GM18907 (cell line): ENCODE measurements at regions not wholly inside any gene's neighbourhood (a gene's known extent, or its start where the extent isn't known, plus 50 kb on each side); places are given as distances from the start of the nearest gene placed in this dataset.

Experiments used
- ATAC-seq: cut with Tn5 transposase; IDR thresholded peaks from one replicate; pipeline ENCODE4 v1.9.1; 2021; ENCODE audit warnings: mild to moderate bottlenecking, moderate library complexity; ENCODE audit not compliant: unreplicated experiment

- no peak for ATAC-seq
These were observed 135.1 kb upstream of the SEL1L start for GRCh38 chr14:81668626-81669274.

GRCh38 chr14:81669308-81669707, 135.7 kb upstream of the SEL1L start:
- no peak for ATAC-seq

- no peak for ATAC-seq
These were observed 140.3 kb upstream of the SEL1L start for GRCh38 chr14:81673930-81674329.

DNA sequence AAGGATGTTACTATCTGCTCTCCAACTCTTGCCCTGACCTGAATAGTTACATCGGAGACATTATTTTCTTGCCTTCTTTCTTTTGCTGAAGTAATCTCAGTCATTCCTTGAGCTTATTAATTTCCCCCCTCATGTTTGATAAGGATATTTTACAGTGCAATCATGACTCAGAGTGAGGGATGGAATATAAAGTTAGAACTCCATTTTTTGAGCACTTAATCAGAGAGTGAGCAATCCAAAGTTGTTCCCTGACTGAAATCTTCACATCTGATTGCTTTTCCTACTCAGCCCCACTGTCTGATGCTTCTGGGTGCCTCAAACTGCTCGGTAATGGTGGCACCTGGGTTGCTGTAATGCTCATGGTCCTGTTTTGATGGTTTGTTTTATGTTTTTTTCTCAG, 142.7 kb upstream of the SEL1L start:
- no peak for ATAC-seq

DNA sequence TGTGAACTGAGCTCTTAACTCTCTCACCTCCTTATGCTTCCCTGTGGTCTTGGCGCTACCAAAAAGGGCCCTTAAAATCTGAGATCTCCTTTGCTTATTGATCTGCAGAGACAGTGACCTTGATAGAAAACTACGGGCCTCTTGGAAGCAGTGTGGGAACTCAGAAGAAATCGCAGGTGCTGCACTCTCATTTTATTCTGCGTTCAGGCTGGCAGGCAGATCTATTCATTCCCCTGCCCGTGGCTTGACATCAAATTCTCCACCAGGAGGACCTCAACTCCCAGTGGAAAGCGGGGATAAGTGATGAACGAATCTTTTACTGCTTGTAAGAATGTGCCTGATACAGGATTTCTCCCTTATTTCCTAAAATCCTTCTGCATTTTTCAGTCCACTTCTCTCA, 143.2 kb upstream of the SEL1L start:
- ATAC-seq = no peak

DNA sequence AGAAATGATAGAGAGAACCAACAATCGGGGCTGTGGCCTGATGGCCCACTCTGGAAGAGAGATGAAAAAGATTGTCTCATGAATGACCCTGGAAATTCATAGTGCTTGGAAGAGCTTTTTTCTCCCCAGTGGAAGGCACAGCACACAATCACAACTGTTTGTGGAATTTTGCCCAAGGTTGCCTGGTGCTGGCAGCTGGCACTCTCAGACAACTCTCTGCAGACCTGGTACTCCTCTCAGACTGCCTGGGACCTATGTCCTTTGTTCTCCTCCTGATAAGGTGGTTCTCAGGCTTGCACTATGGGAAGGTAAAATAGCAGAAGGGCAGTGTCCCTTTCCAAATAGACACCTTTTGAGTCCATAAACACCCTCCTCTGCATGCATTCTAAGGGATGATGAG, 144.1 kb upstream of the SEL1L start:
- ATAC-seq = no peak

DNA sequence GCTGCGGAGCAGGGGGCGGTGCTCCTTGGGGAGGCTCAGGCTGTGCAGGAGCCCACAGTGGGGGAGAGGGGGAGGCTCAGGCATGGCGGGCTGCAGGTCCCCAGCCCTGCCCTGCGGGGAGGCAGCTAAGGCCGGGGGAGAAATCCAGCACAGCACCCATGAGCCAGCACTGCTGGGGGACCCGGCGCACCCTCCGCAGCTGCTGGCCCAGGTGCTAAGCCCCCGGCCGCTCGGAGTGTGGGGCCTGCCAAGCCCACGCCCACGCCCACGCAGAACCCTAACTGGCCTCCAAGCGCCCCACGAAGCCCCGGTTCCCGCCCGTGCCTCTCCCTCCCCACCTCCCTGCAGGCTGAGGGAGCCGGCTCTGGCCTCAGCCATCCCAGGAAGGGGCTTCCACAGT, 145.6 kb upstream of the SEL1L start:
- no peak for ATAC-seq

DNA sequence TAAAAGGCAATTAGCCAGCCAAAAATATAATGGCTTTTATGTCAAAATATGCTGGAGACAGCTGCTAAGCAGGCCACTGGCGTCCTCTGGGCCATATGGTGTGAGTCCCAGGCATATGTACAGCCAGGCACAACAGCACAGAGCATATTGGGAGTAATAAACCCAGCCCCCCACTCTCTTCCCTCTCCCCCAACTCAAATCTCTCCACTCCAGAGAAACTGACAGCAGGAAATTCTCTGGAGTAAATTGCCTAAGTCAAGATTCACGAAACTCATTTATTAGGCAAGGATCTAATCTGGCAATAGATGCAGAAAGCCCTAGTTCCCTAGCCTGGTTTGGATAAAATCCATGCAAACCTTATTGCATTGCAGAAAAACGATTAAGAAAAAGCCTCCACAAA, 147.9 kb upstream of the SEL1L start:
- ATAC-seq = no peak

DNA sequence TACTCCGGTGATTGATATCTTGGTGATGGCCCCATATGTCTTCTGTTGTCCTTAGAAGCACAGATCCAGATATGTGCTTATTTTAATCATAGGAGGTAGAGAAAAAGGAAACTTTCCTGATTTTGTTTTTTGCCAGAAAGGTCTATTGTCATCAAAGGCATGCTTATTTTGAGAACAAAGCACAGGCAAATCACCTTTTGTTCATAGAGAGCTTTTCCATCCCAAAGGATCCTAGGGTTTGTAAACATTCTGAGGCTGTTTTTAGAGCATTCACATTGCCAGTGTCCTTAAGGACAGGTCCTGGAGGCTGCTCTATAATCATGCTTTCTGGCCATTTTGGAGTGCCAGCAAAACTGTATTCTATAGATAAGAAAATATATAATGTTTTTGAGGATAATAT, 148.5 kb upstream of the SEL1L start:
- ATAC-seq = no peak

- no peak for ATAC-seq
These were observed 149.0 kb upstream of the SEL1L start for GRCh38 chr14:81682701-81683100.

DNA sequence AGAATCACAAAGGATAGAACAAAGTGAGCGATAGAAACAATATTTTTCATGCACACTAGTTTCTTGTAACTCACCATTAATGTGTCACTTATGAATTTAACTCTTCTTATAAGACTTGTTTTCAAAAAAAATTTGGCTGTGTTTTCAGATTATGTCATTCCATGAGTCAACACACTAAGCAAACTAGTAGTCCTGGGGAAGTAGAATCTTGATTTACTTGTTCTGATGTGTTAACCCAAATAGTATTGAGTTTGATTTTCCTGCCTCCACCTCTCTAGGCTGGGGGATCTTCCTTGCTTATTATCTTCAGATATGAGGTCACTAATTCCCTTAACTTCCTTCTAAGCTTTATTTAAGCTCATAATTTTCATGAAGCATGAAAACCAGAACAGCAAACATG, 151.0 kb upstream of the SEL1L start:
- no peak for ATAC-seq

- no peak for ATAC-seq
These were observed 152.9 kb upstream of the SEL1L start for GRCh38 chr14:81686512-81686911.

DNA sequence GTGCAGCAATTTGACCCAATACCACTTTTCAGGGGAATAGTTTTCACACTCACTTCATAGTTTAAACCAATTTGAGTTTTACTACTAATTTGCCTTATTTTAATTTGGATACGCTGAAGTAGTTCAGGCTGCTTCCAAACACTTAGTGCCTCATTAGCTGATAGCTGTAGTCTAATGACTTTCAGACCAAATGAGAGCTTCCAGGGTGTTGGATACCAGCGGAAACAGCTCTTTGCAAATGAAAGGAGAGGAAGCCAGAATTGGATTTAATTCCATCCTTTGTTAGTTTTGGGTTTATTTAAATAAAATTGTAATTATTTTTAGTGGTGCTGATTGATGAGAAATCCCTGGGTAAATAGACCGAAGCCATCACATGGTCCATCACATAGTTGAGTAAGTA, 158.3 kb upstream of the SEL1L start:
- ATAC-seq = no peak

GRCh38 chr14:81694419-81694818, 160.8 kb upstream of the SEL1L start:
- no peak for ATAC-seq

DNA sequence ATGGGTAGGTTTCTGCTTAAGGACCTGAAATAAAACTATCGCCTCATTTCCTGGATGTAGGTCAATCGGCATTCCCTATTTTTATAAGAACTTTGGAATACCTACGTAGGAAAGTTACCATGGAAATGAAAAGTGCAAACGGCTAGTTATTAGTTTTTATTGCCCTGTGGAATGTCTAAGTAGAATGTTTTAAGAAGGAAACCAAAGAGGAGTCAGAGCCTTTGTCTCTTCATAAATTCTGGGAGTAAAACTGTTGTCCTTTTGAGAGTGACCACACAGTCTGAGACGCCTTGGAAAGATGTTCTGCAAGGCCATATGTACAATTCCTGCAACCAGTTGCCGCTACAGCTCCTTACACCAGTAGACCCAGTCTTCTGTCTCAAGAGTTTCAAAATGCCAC, 176.0 kb upstream of the SEL1L start:
- no peak for ATAC-seq

DNA sequence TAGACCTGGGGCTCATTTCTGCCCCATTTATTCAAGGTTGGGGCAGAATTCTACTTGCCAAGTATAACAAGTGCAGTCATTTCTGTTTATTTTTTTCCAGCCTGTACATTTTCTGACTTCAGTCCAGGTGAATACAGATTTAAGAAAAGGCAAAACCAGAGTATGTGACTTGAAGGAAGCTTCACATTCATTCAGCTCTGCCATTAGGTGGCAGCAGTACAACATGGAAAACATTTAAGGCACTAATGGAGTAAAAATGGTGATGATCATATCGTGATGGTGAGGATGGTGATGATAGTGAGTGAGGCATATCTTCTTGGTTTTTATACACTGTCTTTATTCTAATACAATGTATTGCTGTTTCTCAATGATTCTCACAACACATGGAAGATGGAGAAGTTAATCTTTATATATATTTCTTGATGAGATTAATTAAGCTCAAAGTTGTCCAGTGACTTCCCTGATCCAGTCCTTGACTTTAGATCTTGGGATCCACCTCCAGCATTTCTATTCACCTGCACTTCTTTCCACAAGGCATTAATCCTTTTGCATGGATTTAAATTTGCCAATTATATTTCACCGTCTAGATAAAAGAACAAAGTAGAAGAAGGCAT, 176.7 kb upstream of the SEL1L start:
- no peak for ATAC-seq

GRCh38 chr14:81715731-81716130, 182.1 kb upstream of the SEL1L start:
- no peak for ATAC-seq

DNA sequence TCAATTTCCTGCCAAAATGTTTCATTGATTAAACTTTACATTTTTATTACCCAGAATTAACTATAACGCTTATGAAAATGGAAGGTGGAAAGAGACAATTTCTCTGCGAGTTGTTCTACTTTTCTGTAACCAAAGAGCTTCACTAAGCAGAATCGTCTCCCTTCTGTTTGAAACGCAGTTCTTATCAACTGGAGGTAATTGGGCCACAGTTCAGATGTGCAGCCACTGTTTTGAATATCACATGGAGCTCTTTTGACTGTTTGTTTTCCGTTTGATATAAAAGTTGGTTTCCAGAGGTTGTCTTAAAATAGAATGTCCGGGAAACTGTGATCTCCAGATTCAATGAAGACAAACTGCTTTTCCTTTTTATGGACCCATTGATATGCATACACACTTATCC, 183.3 kb upstream of the SEL1L start:
- no peak for ATAC-seq

DNA sequence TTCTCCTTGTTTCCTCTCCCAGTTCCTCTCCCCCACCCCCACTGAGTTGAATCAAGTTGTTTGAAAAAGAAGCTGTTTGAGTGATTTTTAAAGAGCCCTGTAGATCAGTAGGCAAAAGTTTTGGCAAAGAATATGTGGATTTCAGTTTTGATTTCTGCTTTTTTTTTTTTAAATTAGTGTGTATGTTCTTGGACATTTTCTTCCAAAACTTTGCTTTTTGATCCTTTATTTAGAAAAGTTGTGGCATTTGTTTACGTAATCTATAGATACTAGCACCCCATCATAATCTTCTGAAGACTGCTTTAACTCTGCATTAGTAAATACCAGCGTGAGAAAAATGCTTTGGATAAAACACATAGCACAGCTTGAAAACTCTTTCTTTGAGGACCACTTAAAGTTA, 190.3 kb upstream of the SEL1L start:
- ATAC-seq = no peak

DNA sequence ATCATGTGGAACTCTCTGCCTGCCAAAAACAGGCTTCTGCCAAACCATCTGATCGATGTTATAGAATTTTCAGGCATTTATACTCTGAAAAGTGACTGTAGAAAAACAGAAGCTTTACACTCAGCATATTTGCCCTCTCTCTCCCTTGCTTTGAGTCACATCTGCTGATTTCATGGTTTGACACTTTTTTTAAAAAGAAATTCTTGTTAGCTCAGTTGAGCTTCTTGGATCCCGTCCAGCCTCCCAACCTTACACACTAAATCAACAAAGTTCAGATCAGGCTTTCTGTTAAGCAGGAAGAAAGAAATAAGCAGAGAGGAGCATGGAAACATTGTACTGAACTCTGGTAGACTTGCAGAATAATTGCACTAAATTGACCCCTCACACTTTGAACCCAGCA, 193.6 kb upstream of the SEL1L start:
- no peak for ATAC-seq

DNA sequence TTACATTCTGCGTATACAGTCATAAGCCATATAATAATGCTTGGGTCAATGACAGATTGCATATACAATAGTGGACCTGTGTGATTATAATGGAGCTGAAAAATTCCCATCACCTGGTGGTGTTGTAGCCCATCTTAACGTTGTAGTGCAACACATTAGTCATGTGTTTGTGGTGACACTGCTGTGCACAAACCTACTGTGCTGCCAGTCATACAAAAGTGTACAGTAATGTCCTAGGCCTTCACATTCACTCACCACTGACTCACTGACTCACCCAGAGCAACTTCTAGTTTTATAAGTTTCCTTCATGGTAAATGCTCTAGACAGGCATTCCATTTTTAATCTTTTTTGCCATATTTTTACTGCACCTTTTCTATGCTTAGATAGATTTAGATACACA, 194.8 kb upstream of the SEL1L start:
- ATAC-seq = no peak

DNA sequence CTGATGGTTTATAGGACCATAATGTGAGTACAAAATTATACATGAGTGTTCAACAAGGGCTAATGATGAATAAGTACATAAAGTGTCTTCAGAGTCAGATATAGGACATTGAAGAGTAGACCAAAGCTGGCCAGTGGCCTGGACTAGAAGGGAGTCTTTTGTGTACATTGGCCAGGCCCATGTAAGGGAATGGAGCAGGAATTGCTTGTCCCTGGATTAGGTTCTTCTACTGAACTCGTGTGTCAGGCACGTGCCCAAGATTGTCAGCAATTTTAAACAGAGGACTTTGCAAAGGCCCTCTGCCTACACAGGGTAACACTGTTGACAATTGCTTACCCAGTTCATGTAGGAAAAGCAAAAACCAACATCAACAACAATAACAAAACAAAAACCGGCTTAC, 196.0 kb upstream of the SEL1L start:
- ATAC-seq = no peak

- ATAC-seq = no peak
These were observed 204.3 kb upstream of the SEL1L start for GRCh38 chr14:81737938-81738337.
